ENCODE measurements at regions not wholly inside any gene's neighbourhood (a gene's known extent, or its start where the extent isn't known, plus 50 kb on each side); places are given as distances from the start of the nearest gene placed in this dataset.
"Not testable (repeated sequence)": the region's sequence is repeated elsewhere in the genome, so short reads cannot be mapped to it uniquely, and the experiment has no call there.

DNA sequence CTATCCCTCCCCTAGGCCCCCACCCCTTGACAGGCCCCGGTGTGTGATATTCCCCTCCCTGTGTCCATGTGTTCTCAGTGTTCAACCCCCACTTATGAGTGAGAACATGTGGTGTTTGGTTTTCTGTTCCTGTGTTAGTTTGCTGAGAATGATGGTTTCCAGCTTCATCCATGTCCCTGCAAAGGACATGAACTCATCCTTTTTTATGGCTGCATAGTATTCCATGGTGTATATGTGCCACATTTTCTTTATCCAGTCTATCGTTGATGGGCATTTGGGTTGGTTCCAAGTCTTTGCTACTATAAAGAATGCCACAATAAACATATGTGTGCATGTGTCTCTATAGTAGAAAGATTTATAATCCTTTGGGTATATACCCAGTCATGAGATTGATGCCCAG lies 55.3 kb upstream of the PDZD8 start:
- in situ Hi-C loops (cut with HindIII; ENCODE audit: low sequenced_read_pairs): not testable (repeated sequence)

DNA sequence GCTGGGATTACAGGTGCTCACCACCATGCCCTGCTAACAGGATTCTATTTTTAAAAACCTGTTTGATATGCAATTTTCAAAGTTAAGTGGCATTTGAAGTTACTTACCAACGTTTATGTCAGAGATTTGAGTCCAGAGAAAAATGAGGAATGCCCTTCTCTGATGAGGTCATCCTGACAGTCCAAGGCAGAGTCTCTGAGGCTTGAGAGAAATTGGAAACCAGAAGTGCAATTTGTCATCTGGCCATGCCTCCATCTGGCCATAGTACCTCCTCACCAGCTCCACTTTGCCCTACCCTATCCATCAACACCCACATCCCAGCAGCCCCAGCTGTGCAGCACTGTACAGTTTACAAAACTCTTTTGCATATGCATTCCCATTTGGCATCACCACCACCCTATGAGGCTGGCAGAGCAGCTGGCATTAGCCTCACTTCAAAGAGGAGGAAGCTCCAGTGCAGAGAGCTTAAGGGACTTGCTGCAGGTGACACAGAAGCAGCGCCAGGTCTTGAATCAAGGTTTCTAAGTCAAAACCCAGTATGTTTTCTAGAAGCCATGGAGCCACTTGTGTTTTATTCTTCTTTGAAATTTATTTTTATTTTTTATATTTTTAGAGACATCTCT lies 54.5 kb upstream of the PDZD8 start:
- in situ Hi-C loops (cut with HindIII; ENCODE audit: low sequenced_read_pairs): no loop called here

DNA sequence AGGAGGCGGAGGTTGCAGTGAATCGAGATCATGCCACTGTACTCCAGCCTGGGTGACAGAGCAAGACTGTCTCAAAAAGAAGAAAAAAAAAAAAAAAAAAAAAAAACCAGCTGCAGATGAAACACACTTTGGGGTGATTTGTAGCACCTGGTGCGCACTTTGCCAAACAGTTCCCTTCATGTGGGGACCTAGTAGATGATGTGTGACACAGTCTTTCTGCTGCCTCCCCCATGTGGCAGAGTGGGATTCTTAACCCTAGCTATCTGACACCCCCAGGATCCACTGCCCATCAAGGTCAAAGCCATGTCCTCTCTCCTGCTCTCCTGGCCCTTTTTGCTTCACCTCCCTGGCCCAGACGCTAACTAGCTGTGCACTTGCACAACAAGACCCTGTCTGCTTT lies 52.1 kb upstream of the PDZD8 start:
- in situ Hi-C loops (cut with HindIII; ENCODE audit: low sequenced_read_pairs): no loop called here

DNA sequence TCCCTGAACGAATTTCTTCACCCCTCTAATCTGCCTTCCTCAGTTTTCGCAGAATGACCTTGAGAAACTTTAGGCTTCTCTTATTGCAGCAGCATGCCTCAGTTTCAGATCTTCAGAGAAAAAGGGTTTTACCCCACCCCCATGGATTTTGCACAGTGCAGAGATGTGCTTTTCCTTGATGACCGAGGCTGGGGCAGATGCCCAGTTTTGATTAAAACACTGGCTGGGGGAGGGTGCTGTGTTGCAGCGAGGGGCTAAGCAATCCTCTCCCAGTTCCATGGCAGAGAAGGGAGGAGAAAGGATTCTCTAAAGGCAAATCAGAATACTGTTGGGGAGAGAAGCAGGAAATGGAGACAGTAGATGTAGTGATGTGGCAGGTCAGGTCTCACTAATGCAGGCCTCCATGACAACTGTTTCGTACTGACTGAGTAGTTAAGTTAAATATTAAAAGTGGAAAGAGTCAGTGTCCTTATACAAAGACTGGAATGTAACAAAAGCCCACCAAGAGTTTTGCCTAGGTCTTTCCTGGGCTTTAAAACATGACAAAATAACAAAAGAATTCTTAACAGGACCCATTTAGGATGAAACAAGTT lies 50.8 kb upstream of the PDZD8 start:
- in situ Hi-C loops (cut with HindIII; ENCODE audit: low sequenced_read_pairs): no loop called here

DNA sequence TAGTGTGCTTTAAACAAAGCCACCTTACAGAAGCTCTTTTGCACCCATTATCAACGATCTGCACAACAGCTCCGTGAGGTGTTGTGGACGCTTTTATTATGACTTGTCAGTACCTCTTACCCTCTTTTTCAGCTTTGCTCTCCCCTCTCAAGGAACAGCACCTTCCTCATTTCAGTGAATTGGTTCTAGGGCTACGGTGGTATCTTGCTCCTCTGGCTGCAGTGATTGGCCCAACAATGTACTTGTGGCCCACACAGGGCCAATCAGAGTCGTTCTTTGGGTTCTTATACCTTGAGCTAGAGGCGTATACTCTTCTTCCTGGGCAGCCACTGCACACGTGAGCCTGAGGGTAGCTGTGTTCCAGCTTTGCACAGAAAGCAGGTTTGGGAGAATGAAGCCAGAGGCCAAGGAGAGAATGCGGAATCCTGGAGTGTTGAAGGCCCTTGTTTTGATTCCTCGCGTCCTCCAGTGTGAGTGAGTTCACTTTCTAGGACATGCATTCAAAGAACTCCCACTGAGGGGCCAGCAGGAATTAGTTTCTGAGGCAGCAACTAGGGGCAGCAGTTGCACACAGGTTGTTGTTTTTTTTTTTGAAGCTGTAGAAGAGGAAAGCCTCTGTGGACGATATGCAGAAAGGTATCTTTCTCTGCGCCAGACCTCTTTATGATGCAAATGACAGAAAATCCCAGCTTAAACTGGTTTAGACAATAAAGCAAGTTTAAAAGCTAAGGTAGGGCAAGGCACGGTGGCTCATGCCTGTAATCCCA lies 49.8 kb upstream of the PDZD8 start:
- in situ Hi-C loops (cut with HindIII; ENCODE audit: low sequenced_read_pairs): no loop called here
